Adrenal gland (tissue), 9 donors: ENCODE measurements at regions not wholly inside any gene's neighbourhood (a gene's known extent, or its start where the extent isn't known, plus 50 kb on each side); places are given as distances from the start of the nearest gene placed in this dataset.
"Not testable (repeated sequence)": the region's sequence is repeated elsewhere in the genome, so short reads cannot be mapped to it uniquely, and the experiment has no call there.

Experiments used
- DNase-seq, 7 donors: peaks; one replicate each; pipeline ENCODE4 v3.0.0-alpha.2; 2019 to 2020
- H3K27ac ChIP-seq, 5 donors: fragments of 200-600 bp; sonication (generic) in 4 of 5; 1 replicate in 3 of 5; 2 replicates in 2 of 5; pipeline versions ENCODE4 v1.5.1 to v1.8.0; 2016 to 2020; ENCODE audit warnings: mild to moderate bottlenecking in 1 of 5
- H3K27me3 ChIP-seq: fragments of 200-600 bp; 2 replicates; pipeline ENCODE4 v1.8.0; 2021
- H3K36me3 ChIP-seq, 2 donors: fragments of 200-600 bp; replicated peaks in 1 of 2; 1 replicate in 1 of 2; 2 replicates in 1 of 2; pipeline versions ENCODE4 v1.5.1 to v1.8.0; 2018 to 2022
- H3K4me1 ChIP-seq, 2 donors: fragments of 200-600 bp; replicated peaks in 1 of 2; 1 replicate in 1 of 2; 2 replicates in 1 of 2; pipeline versions ENCODE4 v1.5.1 to v1.8.0; 2018 to 2021
- H3K4me3 ChIP-seq, 4 donors: fragments of 200-600 bp; sonication (generic) in 3 of 4; one replicate each; pipeline ENCODE4 v1.5.1; 2016 to 2018
- H3K9me3 ChIP-seq, 3 donors: fragments of 200-600 bp; sonication (generic) in 1 of 3; replicated peaks in 1 of 3; 1 replicate in 2 of 3; 2 replicates in 1 of 3; pipeline versions ENCODE4 v1.5.1 to v1.8.0; 2016 to 2021
- CTCF ChIP-seq, 6 experiments: fragments of 450-650 bp in 4 of 6; fragments of 200-600 bp in 2 of 6; sonication (generic) in 1 of 6; IDR thresholded peaks; 1 replicate in 5 of 6; 2 replicates in 1 of 6; pipeline versions ENCODE4 v1.5.1 to v1.8.0; 2016 to 2021; ENCODE audit warnings: antibody characterized with exemption in 6 of 6, mild to moderate bottlenecking in 2 of 6, moderate library complexity in 1 of 6
- POLR2A ChIP-seq, 2 donors: fragments of 450-650 bp; IDR thresholded peaks; one replicate each; pipeline ENCODE4 v1.6.1; 2017; ENCODE audit warnings: antibody characterized with exemption in 2 of 2, mild to moderate bottlenecking in 2 of 2, moderate library complexity in 1 of 2
- WGBS, 4 donors: extraction: QIAGEN DNeasy Blood & Tissue Kit in 2 of 4; methylation state at CpG; one replicate each; pipeline versions ENCODE4 v1.1.5 to v1.1.7; 2013 to 2017; 5-methylcytosine and 5-hydroxymethylcytosine counted together
- intact Hi-C, 2 donors: fragments of 100-400 bp; cut with DNase I; formaldehyde crosslinking; loops; one replicate each; pipeline versions ENCODE4 v1.14.1 to v1.15.0; 2022 to 2023
- small RNA-seq, 2 donors: library from RNA; depleted of rRNA; stranded (forward); fragments of <200 nt; gene quantifications; one replicate each; pipeline ENCODE3, GENCODE V24; 2016
- donor health status: healthy with polysubstance abuse.
- donor health status: Bipolar disorder and iron deficiency.
- donor health status: DM: yes; HTN: yes; CAD: no.
- donor health status: DM: no; HTN: no; CAD: no.
- donor health status: DM: no; HTN: no; CAD: no.

- no peak overlapping the region for H3K27ac ChIP-seq
- no peaks in the 10 kb centered on the region for H3K36me3 ChIP-seq
- no peak for DNase-seq
- no peaks in the 10 kb centered on the region for H3K27me3 ChIP-seq
- no peaks in the 10 kb centered on the region for H3K4me1 ChIP-seq
- 89 to 97% (median 92%) methylated on average over 4 of the region's 4 CpGs for WGBS, 4 donors
- TF ChIP-seq CTCF (IDR thresholded peaks at IDR 0.05), result no peak
- no peak for TF ChIP-seq POLR2A (IDR thresholded peaks at IDR 0.05)
- H3K9me3 ChIP-seq, result no peaks in the 10 kb centered on the region
- intact Hi-C loops, result no loop called here
- H3K4me3 ChIP-seq, result no peak overlapping the region
Measured at GRCh38 chr9:97096793-97097192, 57.9 kb upstream of the CTSV start.

- intact Hi-C loops, H3K4me1 ChIP-seq, H3K9me3 ChIP-seq, H3K4me3 ChIP-seq, H3K36me3 ChIP-seq, DNase-seq, H3K27me3 ChIP-seq, H3K27ac ChIP-seq: not testable (repeated sequence)
- 77 to 91% (median 85%) methylated on average over 3 of the region's 3 CpGs for WGBS, 4 donors
Measured at GRCh38 chr9:97089361-97089760, 50.4 kb upstream of the CTSV start.

Small RNAs in the stretch of these regions (small RNA-seq; reads per million reads assigned to genes)
- gene RNU6-798P, result 0 reads per million in 2 donors
